ENCODE measurements at regions not wholly inside any gene's neighbourhood (a gene's known extent, or its start where the extent isn't known, plus 50 kb on each side); places are given as distances from the start of the nearest gene placed in this dataset.

DNA sequence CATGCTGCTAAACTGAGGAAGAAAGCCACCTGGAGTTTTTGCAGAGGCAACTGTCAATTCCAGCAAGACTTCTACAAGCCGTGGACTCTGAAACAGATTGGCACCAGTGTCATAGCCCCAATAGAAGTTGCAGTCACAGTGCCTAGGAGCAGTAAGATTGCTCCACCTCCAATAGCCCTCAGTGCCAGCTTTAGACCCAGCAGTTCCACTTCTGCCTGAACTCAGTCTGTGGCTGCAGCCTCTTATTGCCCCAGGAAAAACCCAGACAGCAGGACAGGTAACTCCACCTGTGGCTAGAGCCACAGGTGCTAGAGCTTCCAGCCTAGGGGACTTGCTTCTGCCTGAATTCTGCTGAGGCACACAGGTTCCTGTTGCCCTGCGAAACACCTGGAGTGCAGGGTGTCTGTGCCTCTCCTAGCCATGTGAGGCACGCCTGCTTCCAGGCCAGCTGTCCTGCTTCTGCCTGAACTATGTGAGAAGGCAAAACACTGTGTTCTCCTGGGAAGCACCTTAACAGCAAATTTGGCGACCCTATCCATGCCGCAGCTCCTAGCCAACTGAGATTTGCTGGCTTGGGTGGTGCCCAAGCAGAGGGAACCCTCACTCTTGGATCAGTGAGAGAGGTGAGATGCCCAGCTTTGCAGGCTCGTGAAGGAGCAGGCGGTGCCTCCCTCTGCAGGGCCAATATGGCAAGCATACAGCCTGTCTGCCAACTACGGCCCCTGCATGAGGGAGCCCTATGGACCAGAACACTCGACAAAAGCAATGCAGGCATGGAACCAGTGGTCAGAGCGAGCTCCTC, 607.6 kb downstream of the PCDH17 start (continued):
- TF ChIP-seq, protein P1, sequence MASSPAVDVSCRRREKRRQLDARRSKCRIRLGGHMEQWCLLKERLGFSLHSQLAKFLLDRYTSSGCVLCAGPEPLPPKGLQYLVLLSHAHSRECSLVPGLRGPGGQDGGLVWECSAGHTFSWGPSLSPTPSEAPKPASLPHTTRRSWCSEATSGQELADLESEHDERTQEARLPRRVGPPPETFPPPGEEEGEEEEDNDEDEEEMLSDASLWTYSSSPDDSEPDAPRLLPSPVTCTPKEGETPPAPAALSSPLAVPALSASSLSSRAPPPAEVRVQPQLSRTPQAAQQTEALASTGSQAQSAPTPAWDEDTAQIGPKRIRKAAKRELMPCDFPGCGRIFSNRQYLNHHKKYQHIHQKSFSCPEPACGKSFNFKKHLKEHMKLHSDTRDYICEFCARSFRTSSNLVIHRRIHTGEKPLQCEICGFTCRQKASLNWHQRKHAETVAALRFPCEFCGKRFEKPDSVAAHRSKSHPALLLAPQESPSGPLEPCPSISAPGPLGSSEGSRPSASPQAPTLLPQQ (tag by site-specific recombination; IDR thresholded peaks at IDR 0.05), result no peak
- TF ChIP-seq ZNF24 (tag by site-specific recombination; IDR thresholded peaks at IDR 0.05) (no peak), ZNF776 (tag by site-specific recombination; IDR thresholded peaks at IDR 0.05; ENCODE audit: borderline replicate concordance) (no peak), ZEB2 (tag by site-specific recombination; IDR thresholded peaks at IDR 0.05) (no peak)

DNA sequence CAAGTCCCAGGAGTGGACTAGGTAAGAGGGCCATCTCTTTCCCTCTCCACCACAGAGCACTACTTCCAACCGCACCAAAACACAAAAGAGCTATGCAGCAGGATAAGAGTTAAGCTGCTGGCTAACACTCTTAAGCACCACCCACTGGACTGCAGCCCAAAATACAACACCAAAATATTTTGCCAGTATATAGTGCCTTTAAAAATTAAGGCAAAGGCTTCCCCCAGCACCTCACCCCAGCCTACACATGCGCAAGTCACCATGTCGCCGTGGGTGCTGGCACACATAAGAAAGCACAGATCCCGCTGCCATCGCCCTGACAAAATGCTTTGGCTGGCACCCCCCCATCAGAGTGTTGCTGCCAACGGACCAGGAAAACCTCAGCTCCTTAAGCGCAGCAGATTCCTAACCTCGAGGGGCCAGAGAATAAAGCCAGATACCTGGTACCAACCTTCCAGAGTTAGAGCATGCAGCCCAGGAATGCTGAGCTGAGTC, 608.3 kb downstream of the PCDH17 start:
- CTCF ChIA-PET, result interaction anchor here (0.6 kb wide), 1 partner anchor 140 kb away, joined by 3 read pairs; no protein-coding TSS in a partner anchor
- TF ChIP-seq ZNF423 (tag by site-specific recombination; IDR thresholded peaks at IDR 0.05), result no peak
- no peak for TF ChIP-seq ZSCAN30 (tag by site-specific recombination; IDR thresholded peaks at IDR 0.05)
- TF ChIP-seq ZNF350 (tag by site-specific recombination; IDR thresholded peaks at IDR 0.05), result no peak
- TF ChIP-seq SCRT1 (tag by site-specific recombination; IDR thresholded peaks at IDR 0.05; ENCODE audit: borderline replicate concordance), result no peak
- TF ChIP-seq ZNF510 (tag by site-specific recombination; IDR thresholded peaks at IDR 0.05; ENCODE audit: insufficient replicate concordance), result no peak
- no peak for TF ChIP-seq ZNF596 (tag by site-specific recombination; IDR thresholded peaks at IDR 0.05)
- TF ChIP-seq, protein P2, sequence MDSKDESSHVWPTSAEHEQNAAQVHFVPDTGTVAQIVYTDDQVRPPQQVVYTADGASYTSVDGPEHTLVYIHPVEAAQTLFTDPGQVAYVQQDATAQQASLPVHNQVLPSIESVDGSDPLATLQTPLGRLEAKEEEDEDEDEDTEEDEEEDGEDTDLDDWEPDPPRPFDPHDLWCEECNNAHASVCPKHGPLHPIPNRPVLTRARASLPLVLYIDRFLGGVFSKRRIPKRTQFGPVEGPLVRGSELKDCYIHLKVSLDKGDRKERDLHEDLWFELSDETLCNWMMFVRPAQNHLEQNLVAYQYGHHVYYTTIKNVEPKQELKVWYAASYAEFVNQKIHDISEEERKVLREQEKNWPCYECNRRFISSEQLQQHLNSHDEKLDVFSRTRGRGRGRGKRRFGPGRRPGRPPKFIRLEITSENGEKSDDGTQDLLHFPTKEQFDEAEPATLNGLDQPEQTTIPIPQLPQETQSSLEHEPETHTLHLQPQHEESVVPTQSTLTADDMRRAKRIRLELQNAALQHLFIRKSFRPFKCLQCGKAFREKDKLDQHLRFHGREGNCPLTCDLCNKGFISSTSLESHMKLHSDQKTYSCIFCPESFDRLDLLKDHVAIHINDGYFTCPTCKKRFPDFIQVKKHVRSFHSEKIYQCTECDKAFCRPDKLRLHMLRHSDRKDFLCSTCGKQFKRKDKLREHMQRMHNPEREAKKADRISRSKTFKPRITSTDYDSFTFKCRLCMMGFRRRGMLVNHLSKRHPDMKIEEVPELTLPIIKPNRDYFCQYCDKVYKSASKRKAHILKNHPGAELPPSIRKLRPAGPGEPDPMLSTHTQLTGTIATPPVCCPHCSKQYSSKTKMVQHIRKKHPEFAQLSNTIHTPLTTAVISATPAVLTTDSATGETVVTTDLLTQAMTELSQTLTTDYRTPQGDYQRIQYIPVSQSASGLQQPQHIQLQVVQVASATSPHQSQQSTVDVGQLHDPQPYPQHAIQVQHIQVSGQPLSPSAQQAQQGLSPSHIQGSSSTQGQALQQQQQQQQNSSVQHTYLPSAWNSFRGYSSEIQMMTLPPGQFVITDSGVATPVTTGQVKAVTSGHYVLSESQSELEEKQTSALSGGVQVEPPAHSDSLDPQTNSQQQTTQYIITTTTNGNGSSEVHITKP (tag by site-specific recombination; IDR thresholded peaks at IDR 0.05), result no peak
- TF ChIP-seq, protein P3, sequence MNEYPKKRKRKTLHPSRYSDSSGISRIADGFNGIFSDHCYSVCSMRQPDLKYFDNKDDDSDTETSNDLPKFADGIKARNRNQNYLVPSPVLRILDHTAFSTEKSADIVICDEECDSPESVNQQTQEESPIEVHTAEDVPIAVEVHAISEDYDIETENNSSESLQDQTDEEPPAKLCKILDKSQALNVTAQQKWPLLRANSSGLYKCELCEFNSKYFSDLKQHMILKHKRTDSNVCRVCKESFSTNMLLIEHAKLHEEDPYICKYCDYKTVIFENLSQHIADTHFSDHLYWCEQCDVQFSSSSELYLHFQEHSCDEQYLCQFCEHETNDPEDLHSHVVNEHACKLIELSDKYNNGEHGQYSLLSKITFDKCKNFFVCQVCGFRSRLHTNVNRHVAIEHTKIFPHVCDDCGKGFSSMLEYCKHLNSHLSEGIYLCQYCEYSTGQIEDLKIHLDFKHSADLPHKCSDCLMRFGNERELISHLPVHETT (tag by site-specific recombination; IDR thresholded peaks at IDR 0.05), result no peak
- TF ChIP-seq ZNF473 (tag by site-specific recombination; IDR thresholded peaks at IDR 0.05), result no peak
- TF ChIP-seq SALL2 (tag by site-specific recombination; IDR thresholded peaks at IDR 0.05; ENCODE audit: borderline replicate concordance), result no peak
- TF ChIP-seq ZBTB8A (tag by site-specific recombination; IDR thresholded peaks at IDR 0.05), result no peak
- TF ChIP-seq OVOL3 (tag by site-specific recombination; IDR thresholded peaks at IDR 0.05), result no peak
- TF ChIP-seq ZNF529 (tag by site-specific recombination; IDR thresholded peaks at IDR 0.05; ENCODE audit: insufficient replicate concordance), result no peak
- no peak for TF ChIP-seq ZNF266 (tag by site-specific recombination; IDR thresholded peaks at IDR 0.05; ENCODE audit: low read depth)
- TF ChIP-seq, protein P4, sequence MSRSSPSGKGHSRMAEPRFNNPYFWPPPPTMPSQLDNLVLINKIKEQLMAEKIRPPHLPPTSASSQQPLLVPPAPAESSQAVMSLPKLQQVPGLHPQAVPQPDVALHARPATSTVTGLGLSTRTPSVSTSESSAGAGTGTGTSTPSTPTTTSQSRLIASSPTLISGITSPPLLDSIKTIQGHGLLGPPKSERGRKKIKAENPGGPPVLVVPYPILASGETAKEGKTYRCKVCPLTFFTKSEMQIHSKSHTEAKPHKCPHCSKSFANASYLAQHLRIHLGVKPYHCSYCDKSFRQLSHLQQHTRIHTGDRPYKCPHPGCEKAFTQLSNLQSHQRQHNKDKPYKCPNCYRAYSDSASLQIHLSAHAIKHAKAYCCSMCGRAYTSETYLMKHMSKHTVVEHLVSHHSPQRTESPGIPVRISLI (tag by site-specific recombination; IDR thresholded peaks at IDR 0.05), result no peak
- no peak for TF ChIP-seq ZFP69B (tag by site-specific recombination; IDR thresholded peaks at IDR 0.05)
- H3K4me1 ChIP-seq (ENCODE audit: control insufficient read depth, insufficient read depth, low read length), result no peaks in the 10 kb centered on the region
- POLR2A ChIA-PET, result no interaction called here
- H3K4me3 ChIP-seq (ENCODE audit: low read depth, low read length), result no peak overlapping the region
- no peak overlapping the region for H3K27ac ChIP-seq (ENCODE audit: extremely low read depth, low read depth, low read length)
- H3K9me3 ChIP-seq (ENCODE audit: control insufficient read depth, insufficient read depth, low read depth, low read length), result no peaks in the 10 kb centered on the region
- no peaks in the 10 kb centered on the region for H3K36me3 ChIP-seq (ENCODE audit: control insufficient read depth in 2 of 2, insufficient read depth in 1 of 2, low read length in 2 of 2)

All from HEK293 (cell line).